RWPE1 (cell line): ENCODE measurements at regions not wholly inside any gene's neighbourhood (a gene's known extent, or its start where the extent isn't known, plus 50 kb on each side); places are given as distances from the start of the nearest gene placed in this dataset.

Experiments
- CTCF ChIA-PET: fragments of 350-600 bp; sonication (Branson Sonifier 250); formaldehyde crosslinking; extraction: SDS; loops from one replicate; lab custom pipeline; 2021; lab: Yijun Ruan, JAX
- POLR2A ChIA-PET: fragments of 400-600 bp; formaldehyde crosslinking; extraction: SDS; loops from one replicate; lab custom pipeline; 2020; ENCODE audit warnings: antibody characterized with exemption; ENCODE audit not compliant: low non-redundant PET; lab: Yijun Ruan, JAX
- DNase-seq: peaks from one replicate; pipeline ENCODE4 v3.0.0; 2012; ENCODE audit warnings: low spot score
- H3K27ac ChIP-seq: fragments of 450-650 bp; 2 replicates; pipeline ENCODE4 v1.5.1; 2017
- TF ChIP-seq, protein P1 (sequence below): fragments of 450-650 bp; conservative IDR thresholded peaks from 2 replicates; pipeline ENCODE4 v1.5.1; 2017; ENCODE audit warnings: low read depth, mild to moderate bottlenecking

GRCh38 chr5:111840036-111840674 is 83.2 kb upstream of the NREP start:
- POLR2A ChIA-PET: no interaction called here
- TF ChIP-seq, protein P1, sequence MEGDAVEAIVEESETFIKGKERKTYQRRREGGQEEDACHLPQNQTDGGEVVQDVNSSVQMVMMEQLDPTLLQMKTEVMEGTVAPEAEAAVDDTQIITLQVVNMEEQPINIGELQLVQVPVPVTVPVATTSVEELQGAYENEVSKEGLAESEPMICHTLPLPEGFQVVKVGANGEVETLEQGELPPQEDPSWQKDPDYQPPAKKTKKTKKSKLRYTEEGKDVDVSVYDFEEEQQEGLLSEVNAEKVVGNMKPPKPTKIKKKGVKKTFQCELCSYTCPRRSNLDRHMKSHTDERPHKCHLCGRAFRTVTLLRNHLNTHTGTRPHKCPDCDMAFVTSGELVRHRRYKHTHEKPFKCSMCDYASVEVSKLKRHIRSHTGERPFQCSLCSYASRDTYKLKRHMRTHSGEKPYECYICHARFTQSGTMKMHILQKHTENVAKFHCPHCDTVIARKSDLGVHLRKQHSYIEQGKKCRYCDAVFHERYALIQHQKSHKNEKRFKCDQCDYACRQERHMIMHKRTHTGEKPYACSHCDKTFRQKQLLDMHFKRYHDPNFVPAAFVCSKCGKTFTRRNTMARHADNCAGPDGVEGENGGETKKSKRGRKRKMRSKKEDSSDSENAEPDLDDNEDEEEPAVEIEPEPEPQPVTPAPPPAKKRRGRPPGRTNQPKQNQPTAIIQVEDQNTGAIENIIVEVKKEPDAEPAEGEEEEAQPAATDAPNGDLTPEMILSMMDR: no peak
- DNase-seq: no peak
- no peak overlapping the region for H3K27ac ChIP-seq
- CTCF ChIA-PET: interaction anchor here (0.7 kb wide), 1 partner anchor 11 kb away, joined by 4 read pairs; no protein-coding TSS in a partner anchor

DNA sequence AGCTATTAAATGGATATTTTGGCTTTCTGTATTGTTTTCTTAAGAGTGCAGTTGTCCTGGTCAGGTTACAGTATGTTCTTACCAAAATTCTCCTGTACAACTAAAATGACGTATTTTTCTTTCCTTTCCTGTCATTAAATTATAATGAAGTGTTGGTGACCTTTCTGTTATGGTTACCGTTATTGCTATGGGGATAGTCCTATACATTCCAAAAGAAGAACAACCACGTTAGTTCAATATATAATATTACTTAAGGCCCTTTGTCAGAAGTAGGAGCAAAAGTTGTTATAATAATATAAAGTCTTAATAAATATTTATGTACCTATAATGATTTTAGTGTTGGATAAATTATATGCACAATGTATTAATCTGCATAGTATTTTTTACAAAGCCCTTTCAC is 82.4 kb upstream of the NREP start:
- DNase-seq: no peak
- TF ChIP-seq, protein P1: no peak
- H3K27ac ChIP-seq: no peak overlapping the region
- ChIA-PET POLR2A (no interaction called here), CTCF (interaction anchor here (0.7 kb wide), 1 partner anchor 10 kb away, joined by 4 read pairs; no protein-coding TSS in a partner anchor)

GRCh38 chr5:111836426-111836825 is 79.4 kb upstream of the NREP start:
- no peak overlapping the region for H3K27ac ChIP-seq
- DNase-seq: no peak
- TF ChIP-seq, protein P1: no peak
- ChIA-PET POLR2A (no interaction called here), CTCF (no interaction called here)

DNA sequence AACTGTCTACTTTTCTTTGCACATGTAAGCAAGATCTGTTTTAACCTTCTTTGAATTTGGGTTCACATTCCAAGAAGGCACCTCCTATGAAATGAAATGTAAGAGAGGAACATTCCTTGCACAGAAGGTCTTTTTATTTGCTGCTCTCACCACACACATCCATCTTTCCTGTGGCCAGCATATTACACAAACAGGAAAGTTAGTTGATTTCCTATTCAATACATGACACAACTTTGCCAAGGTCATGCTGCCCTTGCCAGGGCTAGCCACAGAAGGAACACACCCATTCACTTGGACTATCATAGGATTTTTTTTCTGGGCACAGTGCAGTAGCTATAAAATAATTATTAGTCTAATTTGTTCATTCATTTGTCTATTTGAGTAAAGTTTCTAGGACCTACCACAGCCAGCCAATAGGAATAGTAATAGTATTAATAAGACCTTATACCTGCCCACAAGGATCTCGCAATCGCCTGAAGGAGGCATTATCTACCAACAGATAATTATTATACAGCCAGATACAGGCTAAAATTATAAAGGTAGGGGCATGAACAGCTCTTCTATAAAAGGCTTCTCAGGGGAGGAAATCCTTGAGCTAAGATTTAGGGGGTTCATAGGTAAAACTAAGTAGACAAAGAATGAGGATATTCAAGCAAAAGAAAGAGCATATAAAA is 78.1 kb upstream of the NREP start:
- TF ChIP-seq, protein P1: no peak
- DNase-seq: no peak
- ChIA-PET POLR2A (no interaction called here), CTCF (no interaction called here)
- no peak overlapping the region for H3K27ac ChIP-seq

DNA sequence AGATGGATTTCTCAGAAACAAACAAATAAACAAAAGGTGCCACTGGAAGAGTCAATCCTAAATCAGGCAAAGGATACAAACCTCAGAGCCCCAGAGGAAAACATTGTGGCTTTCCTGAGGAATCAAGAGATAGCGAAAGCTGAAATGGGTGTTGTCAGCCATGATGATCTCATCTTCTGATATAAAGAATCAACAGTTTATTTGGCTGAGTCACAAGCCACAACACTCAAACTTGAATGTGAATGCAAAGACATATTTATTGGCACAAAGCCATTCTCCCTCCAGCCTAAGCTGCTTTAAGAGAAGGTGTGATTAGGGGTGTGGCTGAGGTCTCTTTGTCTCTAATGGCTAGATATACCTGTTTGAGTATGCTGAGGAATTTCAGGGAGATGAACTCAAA is 73.3 kb upstream of the NREP start:
- POLR2A ChIA-PET: no interaction called here
- H3K27ac ChIP-seq: no peak overlapping the region
- TF ChIP-seq, protein P1: no peak
- DNase-seq: peak; percentile 96
- CTCF ChIA-PET: interaction anchor here (1.0 to 2.2 kb wide), 3 partner anchors 26 to 280 kb away, joined by 3 to 10 read pairs (median 4); no protein-coding TSS in a partner anchor

DNA sequence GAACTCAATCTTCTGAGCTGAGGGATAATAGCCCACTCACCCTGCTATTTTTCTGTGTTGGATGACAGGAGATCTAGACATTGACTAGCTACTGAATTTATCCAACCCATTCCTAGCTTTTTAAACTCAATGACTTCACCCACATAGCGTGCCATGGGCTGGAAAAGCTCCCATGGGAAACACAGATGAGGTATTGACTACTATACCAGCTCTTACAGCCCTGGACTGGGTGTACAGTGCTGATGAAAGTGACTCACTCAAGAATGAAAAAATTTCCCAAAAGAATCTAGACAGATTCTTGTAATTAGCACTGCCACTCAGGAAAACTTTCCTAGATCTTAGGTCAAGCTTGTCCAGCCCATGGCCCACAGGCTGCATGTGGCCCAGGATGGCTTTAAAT is 72.7 kb upstream of the NREP start:
- TF ChIP-seq, protein P1: no peak
- POLR2A ChIA-PET: no interaction called here
- H3K27ac ChIP-seq: no peak overlapping the region
- CTCF ChIA-PET: interaction anchor here (0.6 to 2.2 kb wide), 3 partner anchors 10 to 279 kb away, joined by 4 to 10 read pairs (median 4); no protein-coding TSS in a partner anchor
- DNase-seq: peak; percentile 63
